Prostate gland (tissue), 2 donors: ENCODE measurements at regions not wholly inside any gene's neighbourhood (a gene's known extent, or its start where the extent isn't known, plus 50 kb on each side); places are given as distances from the start of the nearest gene placed in this dataset.

Source experiments
- DNase-seq: peaks from one replicate; pipeline ENCODE4 v3.0.0-alpha.2; 2019; ENCODE audit warnings: low spot score
- H3K27ac ChIP-seq, 2 donors: fragments of 200-600 bp; sonication (generic); 2 replicates each; pipeline ENCODE4 v1.5.1; 2017 to 2019
- H3K27me3 ChIP-seq: fragments of 200-600 bp; sonication (generic); replicated peaks from 2 replicates; pipeline ENCODE4 v1.5.1; 2019; ENCODE audit not compliant: insufficient read depth
- H3K36me3 ChIP-seq, 2 donors: fragments of 200-600 bp; sonication (generic); 1 replicate in 1 of 2; 2 replicates in 1 of 2; pipeline versions ENCODE4 v1.5.1 to v1.8.1; 2017 to 2019
- H3K4me1 ChIP-seq: fragments of 200-600 bp; sonication (generic); replicated peaks from 2 replicates; pipeline ENCODE4 v1.5.1; 2019
- H3K4me3 ChIP-seq, 2 donors: fragments of 200-600 bp; sonication (generic); 2 replicates each; pipeline ENCODE4 v1.5.1; 2017 to 2019
- H3K9me3 ChIP-seq: fragments of 200-600 bp; sonication (generic); 2 replicates; pipeline ENCODE4 v1.5.1; 2017
- CTCF ChIP-seq, 4 experiments: fragments of 200-600 bp in 2 of 4; fragments of 450-650 bp in 2 of 4; sonication (generic) in 2 of 4; IDR thresholded peaks; 1 replicate in 3 of 4; 2 replicates in 1 of 4; pipeline ENCODE4 v1.5.1; 2016 to 2019; ENCODE audit warnings: antibody characterized with exemption in 4 of 4, mild to moderate bottlenecking in 2 of 4, moderate library complexity in 2 of 4
- POLR2A ChIP-seq: fragments of 450-650 bp; IDR thresholded peaks from one replicate; pipeline ENCODE4 v1.6.1; 2016; ENCODE audit warnings: antibody characterized with exemption, mild to moderate bottlenecking
- POLR2AphosphoS5 ChIP-seq: sonication (generic); formaldehyde crosslinking; IDR thresholded peaks from one replicate; pipeline ENCODE4 v1.6.1; 2017; ENCODE audit warnings: antibody characterized with exemption
- WGBS: methylation state at CpG from one replicate; pipeline ENCODE4 v1.1.5; 2018; 5-methylcytosine and 5-hydroxymethylcytosine counted together
- intact Hi-C: fragments of 100-400 bp; cut with DNase I; formaldehyde crosslinking; loops from one replicate; pipeline ENCODE4 v1.14.2; 2022

DNA sequence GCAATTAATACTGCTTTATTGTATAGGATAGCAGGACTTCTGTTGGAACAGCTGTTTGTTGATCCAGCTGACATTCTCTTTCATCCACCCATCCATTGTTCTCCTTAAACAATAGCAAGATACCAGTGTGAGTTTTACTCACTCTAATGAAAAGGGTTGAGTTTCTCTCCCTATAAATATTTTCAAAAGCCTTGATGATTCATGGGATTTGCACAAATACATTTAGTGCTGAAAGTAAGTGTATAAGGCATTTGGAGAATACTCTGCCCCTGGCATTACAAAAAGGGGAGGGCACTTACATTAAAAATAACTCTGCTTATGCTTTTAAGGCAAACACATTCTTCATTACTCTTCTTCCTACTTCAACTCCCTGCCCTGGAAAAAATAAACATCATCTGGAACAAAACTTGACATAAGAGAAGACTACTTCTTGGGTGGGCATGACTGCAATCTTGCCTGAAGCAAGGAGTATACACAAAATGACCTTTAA, 634.9 kb downstream of the METTL15 start:
- H3K27ac ChIP-seq = no peak overlapping the region
- H3K36me3 ChIP-seq = no peaks in the 10 kb centered on the region
- H3K4me3 ChIP-seq = no peak overlapping the region
- no peak for DNase-seq
- H3K27me3 ChIP-seq = no peaks in the 10 kb centered on the region
- no peaks in the 10 kb centered on the region for H3K4me1 ChIP-seq
- H3K9me3 ChIP-seq = no peaks in the 10 kb centered on the region
- intact Hi-C loops = no loop called here
- TF ChIP-seq POLR2AphosphoS5 (no peak), CTCF (IDR thresholded peaks at IDR 0.05) (no peak), POLR2A (no peak)

- TF ChIP-seq POLR2A = no peak
- no peak for TF ChIP-seq CTCF (IDR thresholded peaks at IDR 0.05)
- TF ChIP-seq POLR2AphosphoS5 = no peak
- 71% methylated on average over 4 of the region's 4 CpGs for WGBS
- intact Hi-C loops = no loop called here
- Histone ChIP-seq H3K36me3 (no peaks in the 10 kb centered on the region), H3K27me3 (no peaks in the 10 kb centered on the region), H3K9me3 (no peaks in the 10 kb centered on the region), H3K27ac (no peak overlapping the region), H3K4me1 (no peaks in the 10 kb centered on the region), H3K4me3 (no peak overlapping the region)
- DNase-seq = no peak
Measured at GRCh38 chr11:28739489-28740280, 631.5 kb downstream of the METTL15 start.

GRCh38 chr11:28738549-28738948, 630.4 kb downstream of the METTL15 start:
- H3K4me3 ChIP-seq = no peak overlapping the region
- intact Hi-C loops = no loop called here
- no peaks in the 10 kb centered on the region for H3K36me3 ChIP-seq
- no peaks in the 10 kb centered on the region for H3K27me3 ChIP-seq
- H3K9me3 ChIP-seq = no peaks in the 10 kb centered on the region
- DNase-seq = no peak
- no peaks in the 10 kb centered on the region for H3K4me1 ChIP-seq
- no peak overlapping the region for H3K27ac ChIP-seq
- TF ChIP-seq CTCF (IDR thresholded peaks at IDR 0.05) (no peak), POLR2A (no peak), POLR2AphosphoS5 (no peak)

DNA sequence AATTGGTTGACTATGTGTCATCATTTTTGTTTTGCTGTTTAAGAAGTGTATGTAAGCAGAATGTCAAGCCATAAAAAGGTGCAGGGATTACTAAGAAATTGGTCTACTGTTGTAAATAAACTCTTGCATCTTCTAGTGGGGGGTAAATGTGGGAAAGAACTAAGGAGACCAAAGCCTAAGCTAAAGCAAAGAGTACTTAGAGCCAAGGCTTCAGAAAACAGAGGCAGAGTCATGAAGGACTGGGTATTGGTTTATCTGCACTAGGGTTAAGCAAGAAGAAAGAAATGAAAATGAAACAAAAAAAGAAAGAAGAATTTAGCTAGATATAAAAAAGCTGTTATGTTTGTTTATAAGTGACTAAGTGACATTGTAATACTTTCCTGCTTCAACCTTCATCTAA, 628.1 kb downstream of the METTL15 start:
- intact Hi-C loops = no loop called here
- no peak for TF ChIP-seq CTCF (IDR thresholded peaks at IDR 0.05)
- TF ChIP-seq POLR2A = no peak
- TF ChIP-seq POLR2AphosphoS5 = no peak
- Histone ChIP-seq H3K4me1 (no peaks in the 10 kb centered on the region), H3K4me3 (no peak overlapping the region), H3K27ac (no peak overlapping the region), H3K27me3 (no peaks in the 10 kb centered on the region), H3K36me3 (no peaks in the 10 kb centered on the region), H3K9me3 (no peaks in the 10 kb centered on the region)
- no peak for DNase-seq

DNA sequence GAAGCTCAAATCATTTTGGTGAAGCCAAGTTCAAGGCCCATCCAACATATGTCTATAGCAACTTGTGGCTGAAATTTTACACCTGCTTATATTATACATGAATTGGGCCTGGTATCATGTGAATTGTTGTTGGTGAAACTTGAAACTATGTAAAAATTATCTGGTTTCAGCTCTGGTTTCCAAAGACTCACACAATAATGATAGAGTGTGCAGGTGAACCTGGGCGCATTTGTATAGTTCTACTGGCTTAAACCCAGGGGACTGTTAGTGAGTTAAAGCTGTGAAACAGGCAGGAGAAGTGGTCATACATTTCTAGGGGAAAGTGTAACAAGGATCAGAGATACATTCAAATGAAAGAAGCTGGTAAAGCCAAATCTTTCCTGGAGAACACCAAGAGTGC, 627.3 kb downstream of the METTL15 start:
- TF ChIP-seq POLR2A (no peak), CTCF (IDR thresholded peaks at IDR 0.05) (no peak), POLR2AphosphoS5 (no peak)
- Histone ChIP-seq H3K27ac (no peak overlapping the region), H3K4me1 (no peaks in the 10 kb centered on the region), H3K9me3 (no peaks in the 10 kb centered on the region), H3K27me3 (no peaks in the 10 kb centered on the region), H3K4me3 (no peak overlapping the region), H3K36me3 (no peaks in the 10 kb centered on the region)
- no peak for DNase-seq
- intact Hi-C loops = no loop called here
- 90% methylated on average over 1 of the region's 1 CpG for WGBS
